Body of pancreas (tissue), 4 donors: ENCODE measurements at regions not wholly inside any gene's neighbourhood (a gene's known extent, or its start where the extent isn't known, plus 50 kb on each side); places are given as distances from the start of the nearest gene placed in this dataset.

Experiments used
- ATAC-seq: fragments of 150-250 bp; one replicate; pipeline ENCODE4 v1.9.1; 2016
- DNase-seq, 4 donors: peaks; one replicate each; pipeline ENCODE4 v3.0.0-alpha.2; 2019
- H3K27ac ChIP-seq, 4 donors: fragments of 200-600 bp; sonication (generic); 1 replicate in 3 of 4; 2 replicates in 1 of 4; pipeline versions ENCODE4 v1.5.1 to v1.6.1; 2016 to 2019; ENCODE audit warnings: mild to moderate bottlenecking in 1 of 4, mixed read lengths in 1 of 4, moderate library complexity in 1 of 4
- H3K27me3 ChIP-seq, 2 donors: fragments of 200-600 bp; sonication (generic); one replicate each; pipeline ENCODE4 v1.6.0; 2016; ENCODE audit warnings: mild to moderate bottlenecking in 1 of 2
- H3K36me3 ChIP-seq, 2 donors: fragments of 200-600 bp; sonication (generic); replicated peaks in 1 of 2; 2 replicates each; pipeline ENCODE4 v1.5.1; 2016; ENCODE audit warnings: low read depth in 2 of 2; ENCODE audit not compliant: insufficient read depth in 1 of 2
- H3K4me1 ChIP-seq: fragments of 200-600 bp; sonication (generic); one replicate; pipeline ENCODE4 v1.6.0; 2016
- H3K4me3 ChIP-seq, 2 donors: fragments of 200-600 bp; sonication (generic); 1 replicate in 1 of 2; 2 replicates in 1 of 2; pipeline ENCODE4 v1.5.1; 2016 to 2019
- H3K9me3 ChIP-seq, 3 donors: fragments of 200-600 bp; sonication (generic); 1 replicate in 2 of 3; 2 replicates in 1 of 3; pipeline ENCODE4 v1.5.1; 2016
- CTCF ChIP-seq, 7 experiments: fragments of 450-650 bp in 4 of 7; fragments of 200-600 bp in 3 of 7; sonication (generic) in 3 of 7; IDR thresholded peaks; one replicate each; pipeline ENCODE4 v1.5.1; 2016 to 2019; ENCODE audit warnings: antibody characterized with exemption in 7 of 7
- POLR2A ChIP-seq, 3 donors: fragments of 450-650 bp; IDR thresholded peaks; one replicate each; pipeline ENCODE4 v1.6.1; 2016; ENCODE audit warnings: antibody characterized with exemption in 3 of 3, mild to moderate bottlenecking in 2 of 3
- whole genome bisulfite sequencing, 2 donors: methylation state at CpG; one replicate each; pipeline ENCODE4 v1.1.5; 2017; 5-methylcytosine and 5-hydroxymethylcytosine counted together
- intact Hi-C: fragments of 100-400 bp; cut with DNase I; formaldehyde crosslinking; loops from one replicate; pipeline ENCODE4 v1.15.1; 2023

GRCh38 chr11:80010536-80010935, 569.7 kb upstream of the TENM4 start:
- DNase-seq (no peak), ATAC-seq (no peak)
- Histone ChIP-seq H3K4me3 (no peak overlapping the region), H3K9me3 (no peaks in the 10 kb centered on the region), H3K27ac (no peak overlapping the region), H3K36me3 (no peaks in the 10 kb centered on the region), H3K4me1 (no peaks in the 10 kb centered on the region), H3K27me3 (no peaks in the 10 kb centered on the region)
- WGBS, 2 donors: 87 to 91% methylated on average over 1 of the region's 1 CpG
- TF ChIP-seq CTCF (IDR thresholded peaks at IDR 0.05): no peak
- TF ChIP-seq POLR2A (IDR thresholded peaks at IDR 0.05): no peak
- intact Hi-C loops: no loop called here

GRCh38 chr11:80009081-80009480, 568.3 kb upstream of the TENM4 start:
- Histone ChIP-seq H3K36me3 (no peaks in the 10 kb centered on the region), H3K4me3 (no peak overlapping the region), H3K9me3 (no peaks in the 10 kb centered on the region), H3K27me3 (no peaks in the 10 kb centered on the region), H3K4me1 (no peaks in the 10 kb centered on the region), H3K27ac (no peak overlapping the region)
- no peak for ATAC-seq
- TF ChIP-seq CTCF (IDR thresholded peaks at IDR 0.05) (no peak), POLR2A (IDR thresholded peaks at IDR 0.05) (no peak)
- DNase-seq: no peak
- intact Hi-C loops: no loop called here
- 88 to 90% methylated on average over 3 of the region's 3 CpGs for WGBS, 2 donors

GRCh38 chr11:80007616-80008015, 566.8 kb upstream of the TENM4 start:
- intact Hi-C loops: no loop called here
- Histone ChIP-seq H3K4me3 (no peak overlapping the region), H3K36me3 (no peaks in the 10 kb centered on the region), H3K4me1 (no peaks in the 10 kb centered on the region), H3K27ac (no peak overlapping the region), H3K27me3 (no peaks in the 10 kb centered on the region), H3K9me3 (no peaks in the 10 kb centered on the region)
- ATAC-seq (no peak), DNase-seq (no peak)
- WGBS, 2 donors: 56 to 62% methylated on average over 6 of the region's 6 CpGs
- TF ChIP-seq CTCF (IDR thresholded peaks at IDR 0.05) (no peak), POLR2A (IDR thresholded peaks at IDR 0.05) (no peak)

GRCh38 chr11:79990141-79990540, 549.3 kb upstream of the TENM4 start:
- H3K27ac ChIP-seq: no peak overlapping the region

More at GRCh38 chr11:79990141-79990540, 549.3 kb upstream of the TENM4 start:
- Histone ChIP-seq H3K4me1 (no peaks in the 10 kb centered on the region), H3K36me3 (no peaks in the 10 kb centered on the region), H3K9me3 (no peaks in the 10 kb centered on the region), H3K4me3 (no peak overlapping the region), H3K27me3 (no peaks in the 10 kb centered on the region)
- 49 to 58% methylated on average over 3 of the region's 3 CpGs for WGBS, 2 donors
- no peak for DNase-seq
- ATAC-seq: no peak
- intact Hi-C loops: no loop called here
- TF ChIP-seq POLR2A (IDR thresholded peaks at IDR 0.05): no peak
- no peak for TF ChIP-seq CTCF (IDR thresholded peaks at IDR 0.05)
